ENCODE measurements at regions not wholly inside any gene's neighbourhood (a gene's known extent, or its start where the extent isn't known, plus 50 kb on each side); places are given as distances from the start of the nearest gene placed in this dataset.

DNA sequence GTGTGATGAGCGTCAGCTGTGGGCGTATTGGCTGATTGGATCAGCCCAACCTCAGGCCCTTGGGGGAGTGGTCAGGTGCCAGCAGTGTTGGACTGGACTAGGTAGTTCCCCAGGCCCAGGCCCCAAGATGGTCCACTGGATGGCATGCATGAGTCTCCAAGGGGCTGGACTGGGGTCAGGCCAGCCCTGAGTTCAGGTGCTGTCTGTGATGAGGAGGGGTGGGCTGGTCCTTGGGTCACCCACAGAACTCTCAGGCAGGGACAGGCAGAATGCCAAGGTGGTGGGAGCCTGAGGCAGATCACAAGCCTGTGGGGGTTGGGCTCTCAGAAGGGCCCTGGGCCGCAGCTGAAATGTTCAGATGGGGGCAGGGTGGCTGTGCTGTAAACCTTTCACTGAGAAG is 59.5 kb upstream of the THUMPD2 start:
- TF ChIP-seq SP1 (IDR thresholded peaks at IDR 0.05) (no peak), ARNT (IDR thresholded peaks at IDR 0.05) (no peak), SUZ12 (IDR thresholded peaks at IDR 0.05) (no peak), L3MBTL2 (conservative IDR thresholded peaks at IDR 0.05) (no peak), TARDBP (IDR thresholded peaks at IDR 0.05) (no peak), FOXA1 (IDR thresholded peaks at IDR 0.05) (no peak), ZNF384 (IDR thresholded peaks at IDR 0.05) (no peak), HDGF (IDR thresholded peaks at IDR 0.05; ENCODE audit: borderline replicate concordance) (no peak), NFRKB (IDR thresholded peaks at IDR 0.05) (no peak), FOXM1 (IDR thresholded peaks at IDR 0.05; ENCODE audit: borderline replicate concordance) (no peak), FOXK2 (IDR thresholded peaks at IDR 0.05) (no peak), BHLHE40 (IDR thresholded peaks at IDR 0.05; ENCODE audit: borderline replicate concordance) (no peak), CTBP1 (IDR thresholded peaks at IDR 0.05; ENCODE audit: borderline replicate concordance) (no peak)
- TF ChIP-seq, protein P1, sequence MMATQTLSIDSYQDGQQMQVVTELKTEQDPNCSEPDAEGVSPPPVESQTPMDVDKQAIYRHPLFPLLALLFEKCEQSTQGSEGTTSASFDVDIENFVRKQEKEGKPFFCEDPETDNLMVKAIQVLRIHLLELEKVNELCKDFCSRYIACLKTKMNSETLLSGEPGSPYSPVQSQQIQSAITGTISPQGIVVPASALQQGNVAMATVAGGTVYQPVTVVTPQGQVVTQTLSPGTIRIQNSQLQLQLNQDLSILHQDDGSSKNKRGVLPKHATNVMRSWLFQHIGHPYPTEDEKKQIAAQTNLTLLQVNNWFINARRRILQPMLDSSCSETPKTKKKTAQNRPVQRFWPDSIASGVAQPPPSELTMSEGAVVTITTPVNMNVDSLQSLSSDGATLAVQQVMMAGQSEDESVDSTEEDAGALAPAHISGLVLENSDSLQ (IDR thresholded peaks at IDR 0.05): no peak
